SK-N-SH (cell line): ENCODE measurements at regions not wholly inside any gene's neighbourhood (a gene's known extent, or its start where the extent isn't known, plus 50 kb on each side); places are given as distances from the start of the nearest gene placed in this dataset.

ENCODE experiments used
- CTCF ChIP-seq: fragments of 200-600 bp; sonication (generic); IDR thresholded peaks from 2 replicates; pipeline ENCODE4 v1.6.1; 2017; ENCODE audit warnings: antibody characterized with exemption, mild to moderate bottlenecking, moderate library complexity
- ELF1 ChIP-seq: IDR thresholded peaks from 2 replicates; pipeline ENCODE4 v1.4.0; 2012
- EP300 ChIP-seq, 2 experiments: IDR thresholded peaks; 2 replicates each; pipeline versions ENCODE4 v1.4.0 to v1.6.1; 2012; ENCODE audit warnings: borderline replicate concordance in 1 of 2, low read depth in 1 of 2, low read length in 1 of 2
- JUND ChIP-seq: IDR thresholded peaks from 2 replicates; pipeline ENCODE4 v1.4.0; 2012
- PBX3 ChIP-seq: IDR thresholded peaks from 2 replicates; pipeline ENCODE4; 2012
- POLR2AphosphoS5 ChIP-seq: IDR thresholded peaks from 2 replicates; pipeline ENCODE4 v1.6.1; 2012; ENCODE audit warnings: low read depth, low read length
- RAD21 ChIP-seq: IDR thresholded peaks from 2 replicates; pipeline ENCODE4 v1.6.1; 2012; ENCODE audit warnings: mild to moderate bottlenecking, low read length
- RCOR1 ChIP-seq: fragments of 150-350 bp; IDR thresholded peaks from 2 replicates; pipeline ENCODE4 v1.6.1; 2017; ENCODE audit warnings: antibody characterized with exemption, low read length
- REST ChIP-seq: IDR thresholded peaks from 2 replicates; pipeline ENCODE4 v1.6.1; 2012; ENCODE audit warnings: mild to moderate bottlenecking, low read depth, low read length, moderate library complexity
- TAF1 ChIP-seq: IDR thresholded peaks from 2 replicates; pipeline ENCODE4 v1.6.1; 2012; ENCODE audit warnings: low read depth, mild to moderate bottlenecking, low read length, moderate library complexity, borderline replicate concordance
- TEAD4 ChIP-seq: IDR thresholded peaks from 2 replicates; pipeline ENCODE4 v1.4.0; 2012; ENCODE audit warnings: mild to moderate bottlenecking, borderline replicate concordance; ENCODE audit not compliant: insufficient read depth
- USF2 ChIP-seq: fragments of 150-350 bp; IDR thresholded peaks from 2 replicates; pipeline ENCODE4 v1.6.1; 2017; ENCODE audit warnings: antibody characterized with exemption, low read length, low read depth, borderline replicate concordance

- TF ChIP-seq CTCF: peak; percentile 10; the same call in 1 of the 2 replicates
- TF ChIP-seq RCOR1: no peak
- no peak for TF ChIP-seq RAD21
- TF ChIP-seq JUND: no peak
- no peak for TF ChIP-seq ELF1
- no peak for TF ChIP-seq EP300 (IDR thresholded peaks at IDR 0.05; ENCODE audit: borderline replicate concordance in 1 of 2, low read depth in 1 of 2, low read length in 1 of 2)
- no peak for TF ChIP-seq TAF1
- no peak for TF ChIP-seq REST
- no peak for TF ChIP-seq POLR2AphosphoS5
- no peak for TF ChIP-seq USF2
- no peak for TF ChIP-seq TEAD4
- no peak for TF ChIP-seq PBX3
Measured at GRCh38 chr6:1474205-1474604, 84.8 kb downstream of the FOXF2 start.
